GM12865 (cell line): ENCODE measurements at regions not wholly inside any gene's neighbourhood (a gene's known extent, or its start where the extent isn't known, plus 50 kb on each side); places are given as distances from the start of the nearest gene placed in this dataset.

Experiments used
- DNase-seq: peaks from one replicate; pipeline ENCODE4 v3.0.0; 2010; ENCODE audit warnings: low read depth
- H3K4me3 ChIP-seq: 2 replicates; pipeline ENCODE4 v1.5.1; 2011; ENCODE audit warnings: mild to moderate bottlenecking, low read depth, low read length, control low read depth
- CTCF ChIP-seq: IDR thresholded peaks from 2 replicates; pipeline ENCODE4 v1.5.1; 2011; ENCODE audit warnings: low read length, control low read depth, low read depth, inconsistent platforms; ENCODE audit not compliant: insufficient read depth; ENCODE audit errors: missing control alignments

DNA sequence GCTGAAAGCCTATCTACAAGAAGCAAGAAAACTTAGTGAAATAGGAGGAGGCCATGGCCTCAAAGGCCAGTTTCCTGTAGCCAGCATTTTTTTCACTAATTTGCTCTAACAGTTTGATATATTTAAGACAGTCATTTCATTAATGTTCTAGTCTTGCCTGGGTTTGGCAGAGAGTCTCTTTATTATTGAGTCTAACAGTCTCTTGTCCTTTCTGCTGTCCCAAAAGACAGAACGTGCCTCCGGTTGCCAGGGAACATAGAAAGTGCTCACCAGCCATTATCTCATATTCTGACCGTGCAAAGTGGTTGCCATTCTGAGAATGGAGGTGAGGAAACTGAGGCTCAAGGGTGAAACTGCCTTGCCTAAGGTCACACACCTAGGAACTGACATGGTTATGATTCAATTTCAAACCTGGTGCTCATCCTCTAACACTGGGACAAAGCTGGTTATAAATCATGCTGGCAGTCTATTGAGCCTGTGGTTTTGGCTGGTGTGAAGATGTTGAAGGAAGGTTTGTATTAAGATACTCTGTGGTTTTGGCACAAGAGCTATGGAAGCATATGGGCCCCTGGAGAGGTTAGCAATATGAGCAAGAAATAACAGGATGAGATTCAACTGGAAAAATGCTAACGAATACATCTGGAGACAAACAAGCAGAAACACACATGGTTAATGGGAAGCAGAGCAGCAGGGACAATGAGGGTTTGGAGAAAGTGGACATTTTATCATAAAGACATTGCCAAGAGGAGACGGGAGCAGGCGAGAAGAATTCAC lies 903.3 kb upstream of the KLHL29 start:
- DNase-seq = no peak
- TF ChIP-seq CTCF = no peak
- H3K4me3 ChIP-seq = no peak overlapping the region

DNA sequence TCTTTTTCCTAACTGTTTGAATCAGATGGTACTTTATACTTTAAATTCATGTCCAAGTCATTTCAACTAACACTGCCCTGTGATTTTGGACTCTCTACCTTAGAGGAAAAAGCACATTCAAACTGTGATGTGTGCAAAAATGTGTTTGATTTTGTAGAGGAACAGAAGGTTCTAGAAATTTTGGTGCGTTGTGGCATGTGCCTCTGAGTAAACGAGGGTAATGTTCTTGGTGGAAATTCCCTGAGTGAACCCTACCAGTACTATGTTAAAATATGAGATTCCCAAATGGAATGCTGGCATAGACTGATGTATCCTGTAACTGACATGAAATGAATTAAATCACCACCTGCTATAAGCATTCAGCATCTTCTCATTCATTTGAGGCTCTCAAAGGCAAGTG lies 901.9 kb upstream of the KLHL29 start:
- TF ChIP-seq CTCF = no peak
- no peak for DNase-seq
- H3K4me3 ChIP-seq = no peak overlapping the region

GRCh38 chr2:22485486-22485885 lies 899.5 kb upstream of the KLHL29 start:
- TF ChIP-seq CTCF = no peak
- no peak overlapping the region for H3K4me3 ChIP-seq
- DNase-seq = no peak

DNA sequence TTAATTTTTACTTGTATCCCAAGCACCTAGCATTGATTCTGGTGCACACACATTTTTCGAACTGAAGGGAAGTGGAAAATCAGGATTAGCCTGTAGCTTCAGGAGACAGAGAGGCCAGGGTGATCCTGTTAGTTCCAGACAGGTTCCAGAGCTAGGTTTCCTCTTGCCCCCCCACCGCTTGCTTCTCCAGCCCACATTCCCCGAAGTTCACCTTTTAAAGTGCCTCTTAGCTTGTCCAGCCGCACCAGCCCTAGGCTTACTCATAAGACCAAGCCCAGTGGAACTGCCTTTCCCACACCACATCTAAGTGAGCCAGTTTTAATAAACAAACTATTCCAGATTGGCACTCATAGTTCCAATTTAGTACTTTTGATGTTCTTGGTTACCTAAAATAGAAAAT lies 898.6 kb upstream of the KLHL29 start:
- DNase-seq = no peak
- no peak overlapping the region for H3K4me3 ChIP-seq
- no peak for TF ChIP-seq CTCF

DNA sequence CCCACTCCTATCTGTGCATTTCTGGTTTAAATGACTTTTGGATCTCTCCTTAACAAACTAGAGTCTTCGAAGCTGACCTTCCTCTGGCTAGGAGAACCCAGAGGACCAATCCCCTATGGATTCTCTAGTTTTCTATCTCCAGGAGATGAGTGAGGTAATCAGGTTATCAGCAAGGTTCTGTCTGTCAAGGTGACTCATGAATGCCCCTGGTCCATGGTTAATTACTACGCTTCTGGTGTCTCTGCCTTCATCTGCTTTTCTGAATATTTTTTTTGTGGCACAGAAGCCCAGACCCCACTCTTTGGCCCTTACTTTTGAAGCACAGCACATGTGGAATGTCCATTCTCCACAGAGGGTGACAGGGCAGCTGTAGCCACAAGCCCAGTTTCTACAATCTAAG lies 897.9 kb upstream of the KLHL29 start:
- TF ChIP-seq CTCF = no peak
- no peak for DNase-seq
- H3K4me3 ChIP-seq = no peak overlapping the region

GRCh38 chr2:22487541-22487940 lies 897.4 kb upstream of the KLHL29 start:
- no peak for DNase-seq
- no peak for TF ChIP-seq CTCF
- H3K4me3 ChIP-seq = no peak overlapping the region

- TF ChIP-seq CTCF = no peak
- no peak overlapping the region for H3K4me3 ChIP-seq
- DNase-seq = no peak
Observed at GRCh38 chr2:22491442-22491841, 893.5 kb upstream of the KLHL29 start.
